GM19468 (cell line): ENCODE measurements at regions not wholly inside any gene's neighbourhood (a gene's known extent, or its start where the extent isn't known, plus 50 kb on each side); places are given as distances from the start of the nearest gene placed in this dataset.
"Not testable (repeated sequence)": the region's sequence is repeated elsewhere in the genome, so short reads cannot be mapped to it uniquely, and the experiment has no call there.

ENCODE experiments used
- ATAC-seq: cut with Tn5 transposase; IDR thresholded peaks from one replicate; pipeline ENCODE4 v1.9.1; 2021; ENCODE audit warnings: mild to moderate bottlenecking, moderate library complexity, moderate number of reproducible peaks; ENCODE audit not compliant: unreplicated experiment; ENCODE audit errors: extremely low read depth

DNA sequence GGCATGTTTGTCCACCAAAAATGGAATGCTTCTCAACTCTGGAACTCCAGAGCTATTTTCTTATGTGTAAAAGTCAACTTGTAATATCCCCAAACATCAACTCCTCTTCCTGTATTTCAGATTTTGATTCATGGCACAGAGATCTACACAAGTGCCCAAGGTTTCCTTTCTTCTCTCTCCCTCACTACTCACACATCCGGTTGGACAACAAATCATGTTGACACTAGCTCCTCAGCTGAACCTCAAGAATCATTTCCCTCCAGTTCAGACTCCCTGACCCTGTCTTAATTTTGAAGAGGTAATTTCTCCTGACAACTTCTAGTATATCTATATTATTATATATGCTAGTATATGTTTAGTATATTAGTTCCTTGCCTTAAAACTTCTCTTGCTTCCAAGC lies 485.4 kb upstream of the CCDC196 start:
- ATAC-seq: no peak

DNA sequence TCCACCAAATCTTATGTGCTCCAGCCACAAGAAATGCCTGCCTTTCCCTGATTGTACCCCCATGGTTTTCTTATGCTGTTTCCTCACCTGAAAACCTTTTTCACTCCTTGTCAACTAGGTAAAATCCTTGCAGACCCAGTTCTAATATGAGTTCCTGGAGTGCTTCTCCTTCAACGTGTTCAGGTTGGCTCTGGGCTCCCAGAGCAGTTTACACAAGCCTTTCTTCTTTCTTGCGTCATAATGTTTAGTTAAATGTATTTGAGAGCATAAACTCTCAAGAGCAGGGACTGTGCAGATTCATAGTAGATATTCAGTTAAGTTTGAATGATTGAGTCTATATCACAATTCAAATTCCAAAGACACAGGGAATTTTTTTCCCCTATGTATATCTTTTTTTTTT lies 484.8 kb upstream of the CCDC196 start:
- no peak for ATAC-seq

DNA sequence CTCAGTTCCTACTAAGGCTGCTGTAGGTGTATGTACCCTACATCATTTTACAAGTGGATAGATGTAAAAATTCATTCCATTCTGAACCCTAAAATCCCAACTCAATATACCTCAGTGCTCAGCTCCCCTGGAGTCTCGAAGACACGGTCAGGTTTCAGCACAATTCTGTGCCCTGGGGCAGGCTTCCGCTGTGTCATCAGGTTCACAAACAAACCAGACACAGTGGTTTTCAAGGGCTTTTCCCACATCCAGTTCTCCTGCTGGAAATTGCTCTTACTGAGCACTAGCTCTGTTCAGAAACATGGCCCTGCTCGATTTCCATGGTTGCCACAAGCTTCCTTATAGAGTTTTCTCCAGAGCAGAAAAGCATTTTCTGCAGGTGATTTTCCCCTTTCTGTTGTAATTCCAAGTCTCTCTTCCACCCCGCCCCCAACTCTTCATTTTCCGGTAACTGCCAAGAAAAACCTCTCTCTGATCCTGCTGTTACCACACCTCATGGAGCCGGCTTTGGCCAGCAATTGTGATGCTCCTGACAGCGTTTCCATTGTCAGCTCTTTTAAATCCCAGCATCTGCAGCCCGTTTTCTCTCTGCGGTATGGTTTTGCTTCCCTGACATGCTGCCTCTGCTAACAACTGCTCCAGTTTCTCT lies 483.0 kb upstream of the CCDC196 start:
- ATAC-seq: no peak

DNA sequence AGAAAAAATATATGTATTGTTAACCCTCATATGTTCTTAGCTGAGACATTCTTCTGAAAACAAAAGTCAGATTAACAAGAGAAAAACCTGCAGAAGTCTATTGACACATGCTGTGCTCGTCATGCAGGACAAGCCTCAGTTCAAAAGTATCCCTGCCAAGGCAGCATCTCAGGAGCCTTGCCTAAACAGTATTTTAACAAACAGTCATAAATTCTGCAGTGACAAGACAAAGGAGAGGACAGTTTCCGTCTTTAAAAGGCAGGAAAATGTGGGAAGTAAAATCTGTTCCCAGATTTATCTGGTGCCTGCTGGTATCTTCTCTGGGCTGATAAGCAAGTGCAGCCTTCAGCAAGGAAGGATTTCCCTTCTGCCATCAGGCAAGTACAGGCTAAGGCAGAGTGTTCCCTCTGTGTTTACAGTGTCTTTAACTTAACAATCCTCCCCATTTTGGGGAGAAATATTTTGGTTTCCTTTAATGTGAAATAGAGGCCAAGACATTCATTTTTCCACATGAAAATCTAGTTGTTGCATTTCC lies 480.2 kb upstream of the CCDC196 start:
- ATAC-seq: no peak

DNA sequence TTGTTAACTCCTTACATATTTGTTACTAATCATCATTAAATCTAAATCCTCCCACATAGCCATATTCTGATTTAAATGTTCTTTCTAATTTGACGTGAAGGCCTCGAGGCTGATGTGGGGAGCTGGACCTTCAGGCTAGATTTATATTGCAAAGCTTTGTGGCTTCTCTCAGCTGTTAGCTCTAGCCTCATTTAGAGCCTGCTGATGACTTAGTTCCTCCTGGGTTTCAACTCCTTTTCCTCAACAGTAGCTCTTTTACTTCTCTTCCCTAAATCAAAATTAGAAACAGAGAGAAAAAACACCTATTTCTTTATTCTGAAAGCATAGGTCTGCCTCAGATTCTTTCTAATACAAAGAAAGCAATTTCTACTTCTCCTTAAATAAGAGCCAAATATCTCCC lies 477.5 kb upstream of the CCDC196 start:
- no peak for ATAC-seq

DNA sequence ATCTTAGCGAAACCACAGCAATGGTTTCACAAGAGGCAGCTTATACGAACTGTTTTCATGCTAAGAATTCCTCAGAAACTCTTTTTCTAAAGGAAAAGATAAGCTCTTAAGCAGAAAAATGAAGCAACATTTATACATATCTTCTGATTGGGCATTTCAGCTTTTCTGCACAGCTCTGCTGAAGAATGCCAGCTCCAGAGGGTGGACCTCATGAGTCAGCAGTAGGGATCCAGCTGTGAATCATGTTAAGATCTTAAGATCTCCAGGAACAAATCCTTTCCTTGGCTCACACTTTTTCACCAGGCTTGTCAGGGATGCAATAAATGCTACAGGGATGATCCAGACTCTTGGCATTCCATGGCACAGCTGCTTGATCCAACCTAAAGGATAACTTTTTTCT lies 477.1 kb upstream of the CCDC196 start:
- ATAC-seq: no peak

DNA sequence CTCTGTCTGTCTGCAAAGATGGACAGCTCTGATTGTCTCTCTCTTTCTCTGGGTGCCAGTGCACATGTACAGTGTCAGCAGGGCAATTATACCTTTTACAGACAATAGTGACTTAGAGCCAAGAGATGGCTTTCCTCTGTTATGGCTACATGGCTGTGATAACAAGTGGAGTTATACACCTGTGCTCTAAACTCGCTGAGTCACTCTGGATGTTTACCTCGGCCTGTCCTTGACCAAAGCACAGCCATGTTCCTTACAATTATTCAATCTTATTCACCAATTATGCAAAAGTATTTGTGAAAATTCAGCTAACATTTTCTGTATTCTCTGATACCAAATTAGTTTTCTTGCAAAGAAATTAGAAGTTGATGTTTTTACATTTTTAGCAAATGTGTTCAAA lies 475.5 kb upstream of the CCDC196 start:
- ATAC-seq: no peak

DNA sequence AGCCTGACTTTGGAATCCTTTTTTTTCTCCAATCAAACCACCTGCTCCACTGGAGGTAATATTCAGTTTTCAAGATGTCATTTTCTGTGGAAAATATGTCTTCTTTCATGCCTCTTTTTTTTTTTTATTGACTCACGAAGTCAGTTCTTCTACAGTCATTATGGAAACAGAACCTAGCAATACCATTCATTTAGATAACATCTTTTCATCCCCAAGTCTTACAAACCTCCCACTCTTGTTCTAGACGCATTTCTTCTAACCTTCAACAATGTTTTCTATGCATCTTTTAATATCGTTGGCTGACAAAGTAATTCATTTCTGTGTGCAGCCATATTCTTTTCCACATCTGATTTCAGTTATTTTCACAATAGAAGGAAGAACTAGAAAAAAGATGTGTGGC lies 474.3 kb upstream of the CCDC196 start:
- no peak for ATAC-seq

DNA sequence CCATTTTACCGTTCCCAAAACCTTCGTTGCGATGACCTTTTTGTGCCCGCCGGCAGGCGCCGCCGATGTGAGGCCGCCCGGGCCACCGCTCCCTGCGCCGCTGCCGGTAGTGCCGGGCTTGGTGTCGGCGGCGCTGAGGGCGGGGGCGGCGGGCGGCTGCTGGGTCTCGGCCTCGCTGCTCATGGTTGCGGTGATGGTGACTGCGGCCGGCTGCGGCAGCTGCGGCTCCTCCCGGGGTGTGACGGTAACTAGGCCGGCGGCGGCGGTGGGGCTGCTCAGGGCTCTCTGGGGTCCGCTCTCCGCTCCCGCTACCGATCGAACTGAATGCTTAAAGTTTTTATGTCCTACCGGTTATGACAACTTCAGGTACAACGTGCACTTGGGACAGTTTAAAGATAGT lies 472.6 kb upstream of the CCDC196 start:
- not testable (repeated sequence) for ATAC-seq

DNA sequence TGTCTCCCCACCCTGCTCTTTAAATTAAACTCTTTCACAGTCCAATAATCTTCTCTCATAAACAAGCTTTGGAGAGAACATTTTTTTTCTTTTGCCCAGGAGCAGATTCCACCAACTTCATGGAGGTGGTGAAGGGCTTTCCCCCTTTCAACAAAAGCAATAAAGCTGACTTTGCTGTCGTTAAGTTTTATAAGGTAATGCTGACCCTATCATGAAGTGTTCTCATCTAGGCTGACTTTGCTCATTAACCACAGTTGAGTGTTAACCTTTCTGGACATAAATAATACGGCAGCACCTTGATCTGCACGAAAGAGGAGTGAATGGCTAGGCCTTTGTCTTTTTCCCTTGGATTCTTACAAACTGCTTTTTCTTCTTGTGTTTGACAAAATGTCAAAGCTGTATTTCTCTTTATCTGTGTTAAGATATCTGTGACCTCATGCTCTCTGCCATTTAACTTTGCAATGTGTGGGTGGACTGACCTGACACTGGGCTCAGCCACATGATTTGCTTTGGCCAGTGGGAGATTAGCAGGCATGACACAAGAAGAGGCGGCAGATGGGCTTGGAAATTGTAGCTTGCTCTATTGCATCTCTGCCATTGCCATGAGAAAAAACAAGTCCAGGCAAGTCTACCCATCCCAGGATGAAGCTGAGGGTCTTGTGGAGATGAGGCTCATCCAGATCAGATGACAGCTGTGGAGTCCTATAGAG lies 470.9 kb upstream of the CCDC196 start:
- no peak for ATAC-seq

DNA sequence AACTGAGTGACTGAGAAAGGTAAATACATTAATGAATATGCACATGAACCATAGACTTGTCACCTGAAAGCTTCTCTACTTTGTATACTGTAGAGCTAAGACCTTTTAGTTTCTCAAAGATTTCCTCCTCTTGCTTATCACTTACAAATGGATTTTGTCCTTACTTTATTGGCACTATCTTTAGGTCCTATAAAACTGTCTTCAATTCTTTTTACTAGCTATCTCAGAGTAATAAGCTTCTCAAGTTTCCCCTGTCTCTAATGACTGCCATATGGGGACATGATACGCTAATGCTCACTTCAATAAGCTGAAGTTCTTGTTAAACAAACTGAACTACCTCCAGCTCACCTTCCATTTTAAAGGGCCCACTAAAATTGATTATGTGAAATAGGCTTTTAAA lies 468.2 kb upstream of the CCDC196 start:
- no peak for ATAC-seq

DNA sequence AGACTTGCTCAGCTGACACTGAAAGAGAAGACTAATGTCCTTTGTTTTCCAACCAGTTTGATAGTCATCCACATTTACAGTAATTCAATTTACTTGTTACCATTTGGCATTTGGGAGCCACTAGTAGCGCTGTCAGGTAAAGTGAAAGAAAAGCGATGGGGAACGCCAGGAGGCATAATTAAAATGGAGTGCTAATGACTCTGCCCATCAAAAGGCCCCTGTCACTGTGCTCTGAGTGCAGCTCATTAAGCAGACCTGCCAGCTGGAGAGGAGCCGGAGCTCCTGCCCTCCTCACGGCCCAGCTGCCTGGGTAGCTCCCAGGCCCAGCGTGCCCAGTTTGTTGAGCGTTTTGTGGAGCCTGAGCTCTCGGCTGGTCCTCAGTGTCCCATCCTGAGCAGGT lies 463.6 kb upstream of the CCDC196 start:
- no peak for ATAC-seq

DNA sequence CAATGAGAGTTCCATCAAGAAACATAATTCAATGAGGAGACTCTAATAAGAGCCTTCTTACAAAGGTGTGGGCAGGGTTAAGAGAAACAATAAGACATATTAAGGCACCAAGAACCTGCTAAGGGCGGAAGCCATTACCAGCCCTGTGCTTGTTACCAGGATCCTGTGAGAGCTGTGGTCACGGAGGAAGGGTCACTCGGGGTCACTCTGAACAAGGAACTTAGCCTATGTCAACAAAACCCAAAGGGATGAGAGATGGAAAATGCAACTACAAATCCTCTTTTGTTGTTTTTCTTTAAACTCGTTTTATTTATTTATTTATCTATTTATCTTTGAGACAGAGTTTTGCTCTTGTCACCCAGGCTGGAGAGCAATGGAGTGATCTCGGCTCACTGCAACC lies 460.4 kb upstream of the CCDC196 start:
- no peak for ATAC-seq

DNA sequence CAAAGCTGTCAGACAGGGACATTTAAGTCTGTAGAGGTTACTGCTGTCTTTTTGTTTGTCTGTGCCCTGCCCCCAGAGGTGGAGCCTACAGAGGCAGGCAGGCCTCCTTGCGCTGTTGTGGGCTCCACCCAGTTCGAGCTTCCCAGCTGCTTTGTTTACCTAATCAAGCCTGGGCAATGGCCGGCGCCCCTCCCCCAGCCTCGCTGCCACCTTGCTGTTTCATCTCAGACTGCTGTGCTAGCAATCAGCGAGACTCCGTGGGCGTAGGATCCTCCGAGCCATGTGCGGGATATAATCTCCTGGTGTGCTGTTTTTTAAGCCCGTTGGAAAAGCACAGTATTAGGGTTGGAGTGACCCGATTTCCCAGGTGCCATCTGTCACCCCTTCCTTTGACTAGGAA lies 454.2 kb upstream of the CCDC196 start:
- not testable (repeated sequence) for ATAC-seq

DNA sequence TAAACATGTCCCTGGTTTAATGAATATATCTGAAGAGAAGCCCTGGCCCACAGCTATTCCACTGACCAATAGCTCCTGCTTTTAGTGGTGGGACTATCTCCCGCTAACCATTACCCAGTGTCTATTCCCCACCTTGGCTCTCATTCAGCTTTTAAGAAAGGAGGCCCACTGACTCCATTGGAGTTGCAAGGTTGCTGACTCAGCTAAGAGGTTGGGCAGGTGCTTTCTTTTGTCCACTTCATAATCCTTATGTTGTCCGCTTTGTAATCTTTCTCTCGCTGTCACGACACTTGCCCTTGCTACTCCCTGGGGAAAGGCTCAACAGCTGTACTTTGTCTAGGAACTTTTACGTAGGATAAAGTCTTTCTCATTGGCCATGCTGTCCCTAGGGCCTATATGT lies 453.4 kb upstream of the CCDC196 start:
- ATAC-seq: no peak

DNA sequence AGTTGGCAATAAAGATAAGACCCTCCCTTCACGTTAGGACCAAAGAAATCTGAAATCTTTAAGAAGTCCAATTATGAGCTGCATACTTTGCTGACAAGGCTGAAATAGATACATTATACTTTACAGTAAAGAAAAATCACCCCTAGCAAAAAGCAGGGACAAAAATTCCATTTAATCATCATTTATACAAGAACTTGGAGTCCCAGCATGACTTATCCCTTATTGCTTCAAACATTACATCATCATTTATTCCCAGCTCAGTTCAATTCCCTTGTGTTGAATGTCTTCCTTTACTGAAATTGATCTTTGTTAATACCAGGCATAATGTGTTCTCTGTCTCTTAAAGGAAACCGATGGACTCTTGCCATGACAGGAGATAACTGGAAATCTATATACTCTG lies 449.6 kb upstream of the CCDC196 start:
- no peak for ATAC-seq

DNA sequence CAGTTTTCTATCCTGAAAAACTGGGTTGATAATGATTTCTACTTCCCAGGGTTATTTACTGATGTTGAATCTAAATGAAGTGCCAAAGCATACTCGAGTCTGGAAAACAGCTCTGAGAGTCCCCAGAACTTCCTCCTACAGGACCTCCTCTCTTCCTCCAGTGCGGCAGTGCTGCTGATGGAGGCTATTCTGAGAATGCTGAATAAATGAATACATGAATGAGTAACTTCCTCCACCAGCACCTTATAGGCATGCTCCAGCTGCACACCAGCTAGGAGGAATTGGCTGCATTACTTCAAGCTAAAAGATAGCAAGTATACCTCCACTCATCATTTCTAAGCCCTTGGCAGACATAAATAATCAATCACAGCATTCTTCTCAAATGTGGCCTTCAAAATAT lies 448.8 kb upstream of the CCDC196 start:
- ATAC-seq: no peak

DNA sequence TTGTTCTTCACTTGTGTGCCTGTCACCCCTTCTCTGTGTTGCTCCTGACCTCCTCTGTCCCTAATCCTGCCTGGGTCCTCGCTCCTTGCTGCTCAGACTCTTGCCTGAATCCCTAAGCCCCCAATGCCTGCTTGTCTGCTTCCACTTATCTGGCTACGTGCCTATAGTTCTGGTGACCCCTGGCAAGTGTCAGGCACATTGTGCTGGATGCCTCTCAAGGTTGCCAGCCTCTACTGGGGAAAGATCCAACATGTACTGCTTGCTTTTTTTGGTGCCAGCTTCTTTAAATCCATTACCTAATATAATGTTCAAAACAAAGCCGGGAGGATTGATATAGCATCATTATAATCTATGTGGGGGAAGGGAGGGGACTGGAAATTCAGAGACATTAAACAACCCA lies 448.0 kb upstream of the CCDC196 start:
- ATAC-seq: no peak

DNA sequence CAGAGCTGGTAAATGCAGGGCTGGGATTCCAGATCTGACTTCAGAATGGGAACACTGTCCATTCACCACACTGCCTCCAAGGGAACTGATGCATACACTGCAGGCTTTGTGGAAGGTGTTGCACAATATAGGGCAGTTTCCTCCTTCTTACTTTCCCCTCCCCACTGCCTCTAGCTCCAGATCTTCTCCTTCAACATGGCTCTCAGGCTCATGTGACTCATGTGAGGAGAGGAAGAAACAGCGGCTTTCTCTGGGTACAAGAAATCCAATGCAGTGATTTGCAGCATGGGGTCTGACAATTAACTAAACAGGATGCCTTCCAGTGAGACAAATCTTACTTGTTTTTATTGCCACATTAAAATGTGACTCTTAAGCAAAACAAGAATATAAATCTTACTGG lies 447.6 kb upstream of the CCDC196 start:
- ATAC-seq: no peak

DNA sequence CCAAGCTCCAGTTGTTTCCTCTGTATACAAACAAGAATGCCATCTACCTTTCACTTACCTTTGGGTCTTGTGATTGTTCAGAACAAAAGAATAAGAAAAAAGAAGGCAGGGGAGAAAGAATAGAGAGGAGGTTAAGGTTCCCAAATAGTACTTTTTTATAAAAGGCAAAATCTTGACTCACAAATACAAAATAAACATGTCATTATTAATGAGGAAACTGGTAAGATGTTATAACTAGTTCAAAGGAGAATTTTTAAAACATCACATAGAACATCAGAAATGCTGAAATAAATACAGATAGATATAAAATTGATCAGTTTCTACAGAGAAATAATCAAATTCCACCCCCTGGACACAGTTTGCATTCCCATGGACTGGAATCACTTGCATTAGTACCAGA lies 446.7 kb upstream of the CCDC196 start:
- no peak for ATAC-seq

DNA sequence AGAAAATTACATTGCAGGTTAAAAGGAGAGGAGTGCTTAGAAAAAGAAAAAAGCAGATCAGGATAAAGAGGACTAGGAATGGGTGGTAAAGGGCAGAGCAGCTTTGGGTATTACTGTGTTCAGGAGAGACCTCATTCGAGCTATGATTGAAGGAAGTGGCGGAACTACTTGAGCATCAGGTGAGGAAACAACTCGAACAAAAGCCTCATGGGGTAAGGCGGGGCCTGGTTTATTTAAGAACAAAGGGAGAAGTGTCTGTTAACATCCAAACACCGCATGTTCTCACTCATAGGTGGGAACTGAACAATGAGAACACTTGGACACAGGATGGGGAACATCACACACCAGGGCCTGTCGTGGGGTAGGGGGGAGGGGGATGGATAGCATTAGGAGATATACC lies 444.6 kb upstream of the CCDC196 start:
- ATAC-seq: no peak

DNA sequence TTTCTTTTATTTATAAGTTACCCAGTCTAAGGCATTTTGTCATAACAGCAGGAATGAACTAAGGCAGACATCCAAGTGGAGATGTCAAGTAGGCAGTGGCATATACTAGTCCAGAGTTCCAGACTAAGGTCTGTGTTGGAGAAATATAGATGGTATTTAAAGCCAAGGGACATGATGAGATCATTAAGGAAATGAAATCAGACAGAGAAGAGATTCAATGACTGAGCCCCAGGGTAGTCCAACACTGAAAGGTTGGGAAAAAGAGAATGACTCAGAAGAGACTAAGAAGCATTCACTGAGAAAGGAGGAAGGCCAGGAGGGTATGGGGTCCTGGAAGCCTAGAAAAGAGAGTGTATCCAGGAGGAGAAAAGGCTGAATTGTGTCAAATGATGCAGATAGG lies 442.2 kb upstream of the CCDC196 start:
- no peak for ATAC-seq
